HEK293 (cell line): ENCODE measurements at regions not wholly inside any gene's neighbourhood (a gene's known extent, or its start where the extent isn't known, plus 50 kb on each side); places are given as distances from the start of the nearest gene placed in this dataset.

Experiments used
- CTCF ChIA-PET: fragments of 350-600 bp; formaldehyde crosslinking; extraction: SDS; loops from one replicate; lab custom pipeline; 2021; ENCODE audit warnings: antibody characterized with exemption; lab: Yijun Ruan, JAX
- POLR2A ChIA-PET: fragments of 300-600 bp; formaldehyde crosslinking; extraction: SDS; loops from one replicate; lab custom pipeline; 2020; ENCODE audit warnings: antibody characterized with exemption, inconsistent platforms; lab: Yijun Ruan, JAX
- H3K27ac ChIP-seq: fragments of 200-500 bp; sonication (Bioruptor generic); 2 replicates; pipeline ENCODE4 v1.5.1; 2014; ENCODE audit warnings: low read depth, low read length, control low read depth, inconsistent platforms; ENCODE audit errors: extremely low read depth
- H3K36me3 ChIP-seq, 2 experiments: fragments of 200-500 bp in 1 of 2; sonication (Bioruptor generic) in 1 of 2; 1 replicate in 1 of 2; 2 replicates in 1 of 2; pipeline ENCODE4 v1.5.1; 2014 to 2017; ENCODE audit warnings: inconsistent platforms in 2 of 2, low read length in 2 of 2; ENCODE audit not compliant: control insufficient read depth in 2 of 2, insufficient read depth in 1 of 2
- H3K4me1 ChIP-seq: fragments of 200-500 bp; sonication (Bioruptor generic); 2 replicates; pipeline ENCODE4 v1.5.1; 2014; ENCODE audit warnings: mild to moderate bottlenecking, low read length, inconsistent platforms; ENCODE audit not compliant: control insufficient read depth, insufficient read depth
- H3K4me3 ChIP-seq: 2 replicates; pipeline ENCODE4 v1.5.1; 2011; ENCODE audit warnings: low read depth, mild to moderate bottlenecking, control low read depth, low read length, moderate library complexity
- H3K9me3 ChIP-seq: fragments of 200-500 bp; sonication (Bioruptor generic); 2 replicates; pipeline ENCODE4 v1.5.1; 2014; ENCODE audit warnings: low read depth, low read length, inconsistent platforms; ENCODE audit not compliant: control insufficient read depth, insufficient read depth
- GLI2 ChIP-seq: fragments of 450-650 bp; formaldehyde crosslinking; IDR thresholded peaks from 2 replicates; pipeline ENCODE4; 2017; ENCODE audit warnings: missing biosample characterization, missing genetic modification characterization, low read depth, borderline replicate concordance
- KLF17 ChIP-seq: fragments of 450-650 bp; formaldehyde crosslinking; IDR thresholded peaks from 2 replicates; pipeline ENCODE4 v1.5.1; 2016; ENCODE audit warnings: missing biosample characterization, missing genetic modification characterization
- KLF9 ChIP-seq: fragments of 450-650 bp; formaldehyde crosslinking; IDR thresholded peaks from 2 replicates; pipeline ENCODE4 v1.5.1; 2016; ENCODE audit warnings: missing biosample characterization, missing genetic modification characterization, low read depth
- OVOL3 ChIP-seq: fragments of 450-650 bp; formaldehyde crosslinking; IDR thresholded peaks from 2 replicates; pipeline ENCODE4 v1.5.1; 2016; ENCODE audit warnings: missing biosample characterization, missing genetic modification characterization
- SALL2 ChIP-seq: fragments of 450-650 bp; formaldehyde crosslinking; IDR thresholded peaks from 2 replicates; pipeline ENCODE4 v1.5.0; 2017; ENCODE audit warnings: missing biosample characterization, mild to moderate bottlenecking, missing genetic modification characterization, borderline replicate concordance
- SP7 ChIP-seq: fragments of 450-650 bp; formaldehyde crosslinking; IDR thresholded peaks from 2 replicates; pipeline ENCODE4 v1.5.1; 2016; ENCODE audit warnings: missing biosample characterization, missing genetic modification characterization
- ZBTB8A ChIP-seq: fragments of 450-650 bp; formaldehyde crosslinking; IDR thresholded peaks from 2 replicates; pipeline ENCODE4 v1.5.1; 2016; ENCODE audit warnings: missing biosample characterization, missing genetic modification characterization
- ZNF16 ChIP-seq: fragments of 450-650 bp; formaldehyde crosslinking; IDR thresholded peaks from 2 replicates; pipeline ENCODE4 v1.5.1; 2016; ENCODE audit warnings: low read depth, missing biosample characterization, missing genetic modification characterization
- ZNF23 ChIP-seq: fragments of 450-650 bp; formaldehyde crosslinking; IDR thresholded peaks from 2 replicates; pipeline ENCODE4 v1.5.1; 2016; ENCODE audit warnings: missing biosample characterization, missing genetic modification characterization, borderline replicate concordance
- ZNF239 ChIP-seq: fragments of 450-650 bp; formaldehyde crosslinking; IDR thresholded peaks from 2 replicates; pipeline ENCODE4 v1.5.1; 2016; ENCODE audit warnings: missing biosample characterization, missing genetic modification characterization
- ZNF266 ChIP-seq: fragments of 450-650 bp; formaldehyde crosslinking; IDR thresholded peaks from 2 replicates; pipeline ENCODE4 v1.5.1; 2016; ENCODE audit warnings: missing biosample characterization, missing genetic modification characterization, low read depth
- ZNF274 ChIP-seq, 2 experiments: fragments of 200-500 bp in 1 of 2; fragments of 450-650 bp in 1 of 2; sonication (Bioruptor generic) in 1 of 2; formaldehyde crosslinking in 1 of 2; IDR thresholded peaks; 2 replicates each; pipeline versions ENCODE4 v1.5.1 to v1.6.1; 2014 to 2016; ENCODE audit warnings: borderline replicate concordance in 1 of 2, inconsistent platforms in 1 of 2, low read length in 1 of 2, missing biosample characterization in 1 of 2, missing genetic modification characterization in 1 of 2
- ZNF366 ChIP-seq: fragments of 450-650 bp; formaldehyde crosslinking; conservative IDR thresholded peaks from 2 replicates; pipeline ENCODE4 v1.5.1; 2016; ENCODE audit warnings: missing biosample characterization, missing genetic modification characterization
- ZNF391 ChIP-seq: fragments of 450-650 bp; formaldehyde crosslinking; IDR thresholded peaks from 2 replicates; pipeline ENCODE4 v1.5.1; 2016; ENCODE audit warnings: low read depth, missing biosample characterization, missing genetic modification characterization, borderline replicate concordance
- ZNF404 ChIP-seq: fragments of 450-650 bp; formaldehyde crosslinking; IDR thresholded peaks from 2 replicates; pipeline ENCODE4 v1.5.1; 2017; ENCODE audit warnings: missing biosample characterization, missing genetic modification characterization
- ZNF416 ChIP-seq: fragments of 450-650 bp; formaldehyde crosslinking; IDR thresholded peaks from 2 replicates; pipeline ENCODE4 v1.5.1; 2016; ENCODE audit warnings: missing biosample characterization, missing genetic modification characterization
- ZNF488 ChIP-seq: fragments of 450-650 bp; formaldehyde crosslinking; IDR thresholded peaks from 2 replicates; pipeline ENCODE4 v1.5.1; 2016; ENCODE audit warnings: missing biosample characterization, missing genetic modification characterization
- ZNF514 ChIP-seq: fragments of 450-650 bp; formaldehyde crosslinking; IDR thresholded peaks from 2 replicates; pipeline ENCODE4 v1.5.1; 2016; ENCODE audit warnings: missing biosample characterization, missing genetic modification characterization
- ZNF654 ChIP-seq: fragments of 450-650 bp; formaldehyde crosslinking; IDR thresholded peaks from 2 replicates; pipeline ENCODE4 v1.5.1; 2016; ENCODE audit warnings: low read depth, missing biosample characterization, missing genetic modification characterization
- ZNF701 ChIP-seq: fragments of 450-650 bp; formaldehyde crosslinking; IDR thresholded peaks from 2 replicates; pipeline ENCODE4 v1.5.1; 2016; ENCODE audit warnings: missing biosample characterization, missing genetic modification characterization
- ZNF747 ChIP-seq: fragments of 450-650 bp; formaldehyde crosslinking; IDR thresholded peaks from 2 replicates; pipeline ENCODE4 v1.5.1; 2016; ENCODE audit warnings: missing biosample characterization, missing genetic modification characterization
- TF ChIP-seq, protein P1 (sequence below): fragments of 450-650 bp; formaldehyde crosslinking; IDR thresholded peaks from 2 replicates; pipeline ENCODE4 v1.5.1; 2016; ENCODE audit warnings: missing biosample characterization, missing genetic modification characterization
- TF ChIP-seq, protein P2 (sequence below): fragments of 450-650 bp; formaldehyde crosslinking; IDR thresholded peaks from 2 replicates; pipeline ENCODE4 v1.5.1; 2016; ENCODE audit warnings: missing biosample characterization, missing genetic modification characterization
- TF ChIP-seq, protein P3 (sequence below): fragments of 450-650 bp; formaldehyde crosslinking; IDR thresholded peaks from 2 replicates; pipeline ENCODE4 v1.5.1; 2016; ENCODE audit warnings: missing biosample characterization, missing genetic modification characterization

GRCh38 chr4:123583043-123583442 is 186.4 kb downstream of the SPRY1 start (continued):
- TF ChIP-seq, protein P1, sequence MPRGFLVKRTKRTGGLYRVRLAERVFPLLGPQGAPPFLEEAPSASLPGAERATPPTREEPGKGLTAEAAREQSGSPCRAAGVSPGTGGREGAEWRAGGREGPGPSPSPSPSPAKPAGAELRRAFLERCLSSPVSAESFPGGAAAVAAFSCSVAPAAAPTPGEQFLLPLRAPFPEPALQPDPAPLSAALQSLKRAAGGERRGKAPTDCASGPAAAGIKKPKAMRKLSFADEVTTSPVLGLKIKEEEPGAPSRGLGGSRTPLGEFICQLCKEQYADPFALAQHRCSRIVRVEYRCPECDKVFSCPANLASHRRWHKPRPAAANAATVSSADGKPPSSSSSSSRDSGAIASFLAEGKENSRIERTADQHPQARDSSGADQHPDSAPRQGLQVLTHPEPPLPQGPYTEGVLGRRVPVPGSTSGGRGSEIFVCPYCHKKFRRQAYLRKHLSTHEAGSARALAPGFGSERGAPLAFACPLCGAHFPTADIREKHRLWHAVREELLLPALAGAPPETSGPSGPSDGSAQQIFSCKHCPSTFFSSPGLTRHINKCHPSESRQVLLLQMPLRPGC, result no peak
- TF ChIP-seq, protein P2, sequence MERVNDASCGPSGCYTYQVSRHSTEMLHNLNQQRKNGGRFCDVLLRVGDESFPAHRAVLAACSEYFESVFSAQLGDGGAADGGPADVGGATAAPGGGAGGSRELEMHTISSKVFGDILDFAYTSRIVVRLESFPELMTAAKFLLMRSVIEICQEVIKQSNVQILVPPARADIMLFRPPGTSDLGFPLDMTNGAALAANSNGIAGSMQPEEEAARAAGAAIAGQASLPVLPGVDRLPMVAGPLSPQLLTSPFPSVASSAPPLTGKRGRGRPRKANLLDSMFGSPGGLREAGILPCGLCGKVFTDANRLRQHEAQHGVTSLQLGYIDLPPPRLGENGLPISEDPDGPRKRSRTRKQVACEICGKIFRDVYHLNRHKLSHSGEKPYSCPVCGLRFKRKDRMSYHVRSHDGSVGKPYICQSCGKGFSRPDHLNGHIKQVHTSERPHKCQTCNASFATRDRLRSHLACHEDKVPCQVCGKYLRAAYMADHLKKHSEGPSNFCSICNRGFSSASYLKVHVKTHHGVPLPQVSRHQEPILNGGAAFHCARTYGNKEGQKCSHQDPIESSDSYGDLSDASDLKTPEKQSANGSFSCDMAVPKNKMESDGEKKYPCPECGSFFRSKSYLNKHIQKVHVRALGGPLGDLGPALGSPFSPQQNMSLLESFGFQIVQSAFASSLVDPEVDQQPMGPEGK (tag by site-specific recombination), result no peak
- no peak for TF ChIP-seq ZBTB8A (tag by site-specific recombination)
- no peak for TF ChIP-seq SP7
- TF ChIP-seq ZNF23 (tag by site-specific recombination), result no peak

DNA sequence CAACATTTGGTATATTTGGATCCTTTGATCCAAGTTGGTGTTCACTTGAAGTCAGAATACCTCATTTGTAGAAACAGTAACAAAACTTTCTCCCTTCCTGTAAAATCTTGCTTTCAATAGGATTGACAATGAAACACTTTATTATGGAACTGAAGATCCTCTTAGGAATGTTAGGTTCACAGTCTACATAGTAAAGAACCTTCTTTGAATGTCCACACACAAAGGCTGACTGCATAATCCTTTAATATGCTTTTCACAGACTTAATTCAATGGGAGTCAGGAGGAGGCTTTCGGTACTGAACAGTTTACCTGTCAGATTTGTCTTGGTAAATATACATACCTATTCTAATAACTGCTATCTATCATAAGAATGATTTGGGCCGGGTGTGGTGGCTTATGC is 188.5 kb downstream of the SPRY1 start:
- POLR2A ChIA-PET, result no interaction called here
- no peak for TF ChIP-seq ZNF366 (tag by site-specific recombination)
- TF ChIP-seq ZNF416 (tag by site-specific recombination), result no peak
- TF ChIP-seq ZNF239 (tag by site-specific recombination), result no peak
- no peak for TF ChIP-seq ZNF654 (tag by site-specific recombination)
- TF ChIP-seq KLF17 (tag by site-specific recombination), result no peak
- TF ChIP-seq ZNF266 (tag by site-specific recombination), result no peak
- no peak for TF ChIP-seq ZNF488 (tag by site-specific recombination)
- no peak for TF ChIP-seq ZNF274 (IDR thresholded peaks at IDR 0.05; ENCODE audit: low read length)
- no peak for TF ChIP-seq ZNF274 (tag by site-specific recombination; IDR thresholded peaks at IDR 0.05; ENCODE audit: borderline replicate concordance)
- no peak for TF ChIP-seq KLF9
- TF ChIP-seq OVOL3, result no peak
- no peak for TF ChIP-seq ZNF404 (tag by site-specific recombination)
- no peak for TF ChIP-seq GLI2
- no peak for TF ChIP-seq ZNF391 (tag by site-specific recombination)
- TF ChIP-seq ZNF514 (tag by site-specific recombination), result no peak
- TF ChIP-seq SALL2 (tag by site-specific recombination), result no peak
- TF ChIP-seq ZNF16 (tag by site-specific recombination), result no peak
- TF ChIP-seq, protein P3, sequence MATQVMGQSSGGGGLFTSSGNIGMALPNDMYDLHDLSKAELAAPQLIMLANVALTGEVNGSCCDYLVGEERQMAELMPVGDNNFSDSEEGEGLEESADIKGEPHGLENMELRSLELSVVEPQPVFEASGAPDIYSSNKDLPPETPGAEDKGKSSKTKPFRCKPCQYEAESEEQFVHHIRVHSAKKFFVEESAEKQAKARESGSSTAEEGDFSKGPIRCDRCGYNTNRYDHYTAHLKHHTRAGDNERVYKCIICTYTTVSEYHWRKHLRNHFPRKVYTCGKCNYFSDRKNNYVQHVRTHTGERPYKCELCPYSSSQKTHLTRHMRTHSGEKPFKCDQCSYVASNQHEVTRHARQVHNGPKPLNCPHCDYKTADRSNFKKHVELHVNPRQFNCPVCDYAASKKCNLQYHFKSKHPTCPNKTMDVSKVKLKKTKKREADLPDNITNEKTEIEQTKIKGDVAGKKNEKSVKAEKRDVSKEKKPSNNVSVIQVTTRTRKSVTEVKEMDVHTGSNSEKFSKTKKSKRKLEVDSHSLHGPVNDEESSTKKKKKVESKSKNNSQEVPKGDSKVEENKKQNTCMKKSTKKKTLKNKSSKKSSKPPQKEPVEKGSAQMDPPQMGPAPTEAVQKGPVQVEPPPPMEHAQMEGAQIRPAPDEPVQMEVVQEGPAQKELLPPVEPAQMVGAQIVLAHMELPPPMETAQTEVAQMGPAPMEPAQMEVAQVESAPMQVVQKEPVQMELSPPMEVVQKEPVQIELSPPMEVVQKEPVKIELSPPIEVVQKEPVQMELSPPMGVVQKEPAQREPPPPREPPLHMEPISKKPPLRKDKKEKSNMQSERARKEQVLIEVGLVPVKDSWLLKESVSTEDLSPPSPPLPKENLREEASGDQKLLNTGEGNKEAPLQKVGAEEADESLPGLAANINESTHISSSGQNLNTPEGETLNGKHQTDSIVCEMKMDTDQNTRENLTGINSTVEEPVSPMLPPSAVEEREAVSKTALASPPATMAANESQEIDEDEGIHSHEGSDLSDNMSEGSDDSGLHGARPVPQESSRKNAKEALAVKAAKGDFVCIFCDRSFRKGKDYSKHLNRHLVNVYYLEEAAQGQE (tag by site-specific recombination), result no peak
- TF ChIP-seq ZNF701 (tag by site-specific recombination), result no peak
- no peak for TF ChIP-seq ZNF747 (tag by site-specific recombination)
- Histone ChIP-seq H3K4me1 (no peaks in the 10 kb centered on the region; the same call in 1 of the 2 replicates), H3K9me3 (no peaks in the 10 kb centered on the region), H3K36me3 (no peaks in the 10 kb centered on the region), H3K27ac (no peak overlapping the region), H3K4me3 (no peak overlapping the region)
- CTCF ChIA-PET, result no interaction called here
